ENCODE measurements at regions not wholly inside any gene's neighbourhood (a gene's known extent, or its start where the extent isn't known, plus 50 kb on each side); places are given as distances from the start of the nearest gene placed in this dataset.
"Not testable (repeated sequence)": the region's sequence is repeated elsewhere in the genome, so short reads cannot be mapped to it uniquely, and the experiment has no call there.

- not testable (repeated sequence) for DNase-seq
Observed at GRCh38 chr12:34228046-34228445, 205.8 kb downstream of the ALG10 start.

DNA sequence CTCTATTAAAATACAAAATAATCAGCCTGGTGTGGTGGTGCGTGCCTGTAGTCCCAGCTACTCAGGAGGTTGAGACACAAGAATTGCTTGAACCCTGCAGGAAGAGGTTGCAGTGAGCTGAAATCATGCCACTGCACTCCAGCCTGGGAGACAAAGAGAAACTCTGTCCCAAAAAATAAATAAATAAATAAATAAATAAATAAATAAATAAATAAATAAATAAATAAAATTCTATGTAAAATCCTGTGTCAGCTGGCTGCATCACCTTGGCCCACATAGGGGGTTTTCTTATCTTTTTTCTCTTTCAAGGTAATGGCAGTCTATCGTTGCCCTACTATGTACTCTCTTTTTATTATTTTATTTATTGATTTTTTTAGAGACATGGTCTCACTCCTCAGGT lies 206.7 kb downstream of the ALG10 start:
- not testable (repeated sequence) for DNase-seq

- DNase-seq = no peak
Observed at GRCh38 chr12:34233618-34234017, 211.3 kb downstream of the ALG10 start.

DNA sequence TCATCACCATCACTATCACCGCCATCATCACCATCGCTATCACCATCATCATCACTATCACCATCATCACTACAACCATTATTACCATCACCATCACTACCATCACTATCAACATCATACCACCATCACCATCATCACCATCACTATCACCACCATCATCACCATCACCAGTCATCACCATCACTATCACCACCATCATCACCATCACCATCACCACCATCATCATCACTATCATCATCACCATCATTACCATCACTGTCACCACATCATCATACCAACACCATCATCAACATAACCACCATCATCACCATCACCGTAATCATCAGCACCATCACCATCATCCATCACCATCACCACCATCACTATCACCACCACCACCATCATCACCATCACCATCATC lies 213.8 kb downstream of the ALG10 start:
- no peak for DNase-seq

GRCh38 chr12:34244608-34245007 lies 222.3 kb downstream of the ALG10 start:
- DNase-seq = no peak

DNA sequence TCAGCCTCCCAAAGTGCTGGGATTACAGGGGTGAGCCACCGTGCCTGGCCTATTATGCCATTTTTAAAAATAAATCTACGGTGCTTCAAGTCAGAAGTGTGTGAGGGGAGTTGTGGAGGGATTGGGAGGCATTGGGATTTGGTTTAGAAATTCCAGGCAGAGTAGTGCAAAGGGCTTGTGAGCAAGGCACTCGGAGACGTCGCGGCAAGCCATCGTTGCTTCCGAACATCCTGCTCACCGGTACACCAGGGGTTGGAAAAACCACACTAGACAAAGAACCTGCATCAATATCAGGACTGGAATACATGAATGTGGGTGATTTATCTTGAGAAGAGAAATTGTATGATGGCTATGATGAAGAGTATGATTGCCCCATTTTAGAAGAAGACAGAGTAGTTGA lies 227.0 kb downstream of the ALG10 start:
- DNase-seq = no peak

DNA sequence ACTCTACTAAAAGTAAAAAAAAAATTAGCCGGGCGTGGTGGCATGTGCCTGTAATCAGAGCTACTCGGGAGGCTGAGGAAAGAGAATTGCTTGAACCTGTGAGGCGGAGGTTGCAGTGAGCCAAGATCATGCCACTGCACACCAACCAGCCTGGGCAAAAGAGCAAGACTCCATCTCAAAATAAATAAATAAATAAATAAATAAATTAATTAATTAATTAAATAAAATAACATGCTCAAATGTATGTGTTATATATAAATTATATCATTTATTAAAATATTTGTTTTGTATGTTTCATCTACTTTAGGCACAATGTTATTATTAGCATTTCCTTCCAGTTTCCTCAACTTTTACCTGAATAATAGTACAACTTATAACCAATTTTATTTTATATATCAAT lies 229.6 kb downstream of the ALG10 start:
- not testable (repeated sequence) for DNase-seq

- no peak for DNase-seq
Observed at GRCh38 chr12:34253674-34254073, 231.4 kb downstream of the ALG10 start.

DNA sequence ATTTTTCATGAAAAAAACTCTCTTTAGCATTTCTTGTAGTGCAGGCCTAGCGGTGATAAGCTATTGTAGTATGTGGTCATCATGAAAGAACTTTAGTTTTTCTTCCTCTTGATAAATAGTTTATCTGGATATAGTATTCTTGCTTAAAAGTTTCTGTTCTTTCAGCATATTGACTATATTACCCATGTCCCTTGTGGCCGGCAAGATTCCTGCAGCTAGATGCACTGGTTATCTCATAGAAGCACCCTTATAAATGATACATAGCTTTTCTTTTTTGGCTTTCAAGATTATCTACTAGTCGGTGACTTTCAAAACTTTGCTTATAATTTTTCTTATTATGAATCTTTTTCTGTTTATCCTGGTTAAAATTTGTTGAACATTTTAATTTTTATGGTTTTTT lies 234.8 kb downstream of the ALG10 start:
- no peak for DNase-seq

- DNase-seq = not testable (repeated sequence)
Observed at GRCh38 chr12:34262140-34262539, 239.8 kb downstream of the ALG10 start.

- no peak for DNase-seq
Observed at GRCh38 chr12:34264110-34264509, 241.8 kb downstream of the ALG10 start.

DNA sequence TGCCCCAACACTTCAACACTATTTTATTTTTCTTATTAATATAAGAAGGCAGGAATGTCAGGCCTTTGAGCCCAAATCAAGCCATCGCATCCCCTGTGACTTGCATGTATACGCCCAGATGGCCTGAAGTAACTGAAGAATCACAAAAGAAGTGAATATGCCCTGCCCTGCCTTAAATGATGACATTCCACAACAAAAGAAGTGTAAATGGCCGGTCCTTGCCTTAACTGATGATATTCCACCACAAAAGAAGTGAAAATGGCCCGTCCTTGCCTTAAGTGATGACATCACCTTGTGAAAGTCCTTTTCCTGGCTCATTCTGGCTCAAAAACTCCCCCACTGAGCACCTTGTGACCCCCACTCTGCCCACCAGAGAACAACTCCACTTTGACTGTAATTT lies 251.4 kb downstream of the ALG10 start:
- DNase-seq = not testable (repeated sequence)

DNA sequence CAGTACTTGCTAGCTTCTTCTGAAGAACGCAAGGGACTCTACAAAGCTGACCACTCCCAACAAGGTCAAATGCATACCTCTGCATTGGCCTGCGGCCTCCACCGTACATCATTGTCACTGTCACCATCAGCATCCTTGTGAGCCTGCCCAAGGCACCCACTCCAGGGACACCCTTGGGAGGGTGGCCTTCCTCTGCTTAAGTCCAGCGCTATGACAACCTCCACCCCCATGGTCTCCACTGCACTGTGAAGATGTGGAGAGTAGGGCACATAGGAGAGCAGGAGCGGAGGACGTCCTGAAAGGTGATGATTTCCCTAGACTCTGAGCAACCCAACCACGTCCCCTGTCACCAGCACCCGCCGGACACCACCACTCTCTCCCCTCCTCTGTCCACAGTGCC lies 252.8 kb downstream of the ALG10 start:
- DNase-seq = no peak

- DNase-seq = no peak
Observed at GRCh38 chr12:34286483-34286882, 264.2 kb downstream of the ALG10 start.

DNA sequence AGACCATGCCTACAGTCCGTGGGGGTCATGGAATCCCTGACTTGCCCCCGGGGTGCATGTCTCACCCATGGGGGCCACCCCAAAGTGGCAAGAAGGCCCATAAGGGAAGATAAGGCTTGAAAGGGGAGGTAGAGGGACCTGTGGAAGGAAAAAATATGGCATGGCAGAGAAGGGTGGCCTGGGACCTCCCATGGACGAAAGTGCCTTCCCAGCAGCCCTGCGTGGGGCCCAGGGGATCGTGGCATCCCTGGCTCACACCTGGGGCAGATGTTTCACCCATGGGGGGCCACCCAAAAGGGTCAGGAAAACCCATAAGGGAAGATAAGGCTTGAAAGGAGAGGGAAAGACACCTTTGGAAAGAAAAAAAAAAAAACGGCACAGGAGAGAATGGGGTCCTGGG lies 264.6 kb downstream of the ALG10 start:
- no peak for DNase-seq

GRCh38 chr12:34287437-34287836 lies 265.1 kb downstream of the ALG10 start:
- no peak for DNase-seq

DNA sequence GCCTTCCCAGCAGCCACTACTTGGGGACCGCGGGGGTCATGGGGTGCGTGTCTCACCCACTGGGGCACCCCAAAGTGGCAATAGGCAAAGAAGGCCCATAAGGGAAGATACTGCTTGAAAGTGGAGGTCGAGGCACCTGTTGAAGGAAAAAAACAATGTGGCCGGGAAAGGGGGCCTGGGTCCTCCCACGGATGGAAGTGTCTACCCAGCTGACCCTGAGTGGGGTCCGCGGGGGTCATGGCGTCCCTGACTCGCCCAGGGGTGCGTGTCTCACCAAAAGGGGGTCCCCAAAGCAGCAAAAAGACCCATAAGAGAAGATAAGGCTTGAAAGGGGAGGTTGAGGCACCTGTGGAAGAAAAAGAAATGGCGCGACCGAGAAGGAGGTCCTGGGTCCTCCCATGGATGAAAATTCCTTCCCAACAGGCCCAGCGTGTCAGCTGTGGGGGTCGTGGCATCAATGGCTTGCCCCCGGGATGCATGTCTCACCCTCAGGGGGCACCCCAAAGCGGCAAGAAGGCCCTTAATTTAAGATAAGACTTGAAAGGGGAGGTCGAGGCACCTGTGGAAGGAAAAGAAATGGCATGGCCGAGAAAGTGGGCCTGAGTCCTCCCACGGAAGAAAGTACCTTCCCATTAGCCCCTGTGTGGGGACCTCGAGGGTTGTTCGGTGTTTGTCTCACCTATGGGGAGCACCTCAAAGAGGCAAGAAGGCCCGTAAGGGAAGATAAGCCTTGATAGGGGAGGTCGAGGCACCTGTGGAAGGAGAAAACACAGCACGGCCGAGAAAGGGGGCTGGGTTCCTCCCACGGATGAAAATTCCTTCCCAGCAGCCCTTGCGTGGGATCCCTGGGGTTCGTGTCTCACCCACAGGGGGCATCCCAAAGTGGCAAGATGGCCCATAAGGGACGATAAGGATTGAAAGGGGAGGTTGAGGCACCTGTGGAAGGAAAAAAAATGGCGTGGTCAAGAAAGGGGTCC lies 266.0 kb downstream of the ALG10 start:
- no peak for DNase-seq

- DNase-seq = no peak
Observed at GRCh38 chr12:34288963-34289345, 266.7 kb downstream of the ALG10 start.

DNA sequence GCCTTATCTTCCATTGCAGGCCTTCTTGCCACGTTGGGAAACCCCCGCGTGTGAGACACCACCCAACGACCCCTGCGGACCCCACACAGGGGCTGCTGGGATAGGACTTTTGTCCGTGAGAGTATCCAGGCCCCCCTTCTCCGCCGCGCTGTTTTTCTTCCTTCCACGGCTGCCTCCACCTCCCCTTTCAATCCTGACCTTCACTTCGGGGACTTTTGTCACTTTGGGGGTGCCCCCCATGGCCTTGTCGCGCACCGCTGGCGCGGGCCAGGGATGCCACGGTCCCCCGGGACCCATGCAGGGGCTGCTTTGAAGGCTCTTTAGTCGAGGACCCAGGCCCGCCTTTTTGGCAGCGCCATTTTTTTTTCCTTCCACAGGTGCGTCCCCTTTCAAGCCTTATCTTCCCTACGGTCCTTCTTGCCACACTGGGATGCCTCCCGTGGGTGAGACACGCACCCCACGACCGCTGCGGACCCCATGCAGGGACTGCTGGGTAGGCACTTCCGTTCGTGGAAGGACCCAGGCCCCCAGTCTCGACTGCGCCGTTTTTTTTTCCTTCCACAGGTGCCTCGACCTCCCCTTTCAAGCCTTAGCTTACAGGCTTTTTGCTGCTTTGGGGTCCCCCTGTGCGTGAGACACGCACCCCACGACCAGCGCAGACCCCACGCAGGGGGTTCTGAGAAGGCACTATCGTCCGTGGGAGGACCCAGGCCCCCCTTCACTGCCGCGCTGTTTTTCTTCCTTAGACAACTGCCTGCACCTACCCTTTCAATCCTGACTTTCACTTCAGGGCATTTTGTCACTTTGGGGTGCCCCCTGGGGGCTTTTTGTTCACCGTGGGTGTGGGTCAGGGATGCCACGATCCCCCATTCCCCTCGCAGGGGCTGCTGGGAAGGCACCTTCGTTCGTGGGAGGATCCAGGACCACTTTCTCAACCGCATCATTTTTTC lies 267.4 kb downstream of the ALG10 start:
- DNase-seq = no peak

DNA sequence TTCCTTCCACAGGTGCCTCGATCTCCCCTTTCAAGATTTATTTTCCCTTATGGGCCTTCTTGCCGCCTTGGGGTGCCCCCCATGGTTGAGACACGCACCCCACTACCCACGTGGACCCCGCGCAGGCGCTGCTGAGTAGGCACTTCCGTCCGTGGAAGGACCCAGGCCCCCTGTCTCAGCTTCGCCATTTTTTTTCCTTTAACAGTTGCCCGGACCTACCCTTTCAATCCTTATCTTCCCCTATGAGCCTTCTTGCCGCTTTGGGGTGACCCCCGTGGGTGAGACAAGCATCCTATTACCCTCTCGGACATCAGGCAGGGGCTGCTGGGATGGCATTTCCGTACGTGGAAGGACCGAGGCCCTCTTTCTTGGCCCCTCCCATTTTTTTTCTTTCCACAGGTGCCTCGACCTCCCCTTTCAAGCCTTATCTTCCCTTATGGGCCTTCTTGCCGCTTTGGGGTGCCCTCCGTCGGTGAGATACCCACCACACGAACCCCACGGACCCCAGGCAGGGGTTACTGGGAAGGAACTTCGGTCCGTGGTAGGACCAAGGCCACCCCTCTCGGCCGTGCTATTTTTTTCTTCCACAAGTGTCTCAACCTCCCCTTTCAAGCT lies 268.2 kb downstream of the ALG10 start:
- no peak for DNase-seq

DNA sequence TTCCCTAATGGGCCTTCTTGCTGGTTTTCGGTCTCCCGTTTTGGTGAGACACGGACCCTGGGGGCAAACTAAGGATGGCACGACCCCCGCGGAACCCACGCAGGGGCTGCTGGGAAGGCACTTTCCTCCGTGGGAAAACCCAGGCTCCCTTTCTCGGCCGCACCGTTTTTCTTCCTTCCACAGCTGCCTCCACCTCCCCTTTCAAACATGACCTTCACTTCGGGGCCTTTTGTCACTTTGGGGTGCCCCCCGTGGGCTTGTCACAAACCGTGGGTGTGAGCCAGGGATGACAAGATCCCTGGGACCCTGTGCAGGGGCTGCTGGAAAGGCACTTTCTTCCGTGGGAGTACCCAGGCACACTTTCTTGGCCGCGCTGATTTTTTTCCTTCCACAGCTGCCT lies 268.7 kb downstream of the ALG10 start:
- DNase-seq = no peak

- DNase-seq = no peak
Observed at GRCh38 chr12:34291426-34291901, 269.2 kb downstream of the ALG10 start.

Data from NCI-H82 (cell line).